ENCODE measurements at regions not wholly inside any gene's neighbourhood (a gene's known extent, or its start where the extent isn't known, plus 50 kb on each side); places are given as distances from the start of the nearest gene placed in this dataset.
"Not testable (repeated sequence)": the region's sequence is repeated elsewhere in the genome, so short reads cannot be mapped to it uniquely, and the experiment has no call there.

DNA sequence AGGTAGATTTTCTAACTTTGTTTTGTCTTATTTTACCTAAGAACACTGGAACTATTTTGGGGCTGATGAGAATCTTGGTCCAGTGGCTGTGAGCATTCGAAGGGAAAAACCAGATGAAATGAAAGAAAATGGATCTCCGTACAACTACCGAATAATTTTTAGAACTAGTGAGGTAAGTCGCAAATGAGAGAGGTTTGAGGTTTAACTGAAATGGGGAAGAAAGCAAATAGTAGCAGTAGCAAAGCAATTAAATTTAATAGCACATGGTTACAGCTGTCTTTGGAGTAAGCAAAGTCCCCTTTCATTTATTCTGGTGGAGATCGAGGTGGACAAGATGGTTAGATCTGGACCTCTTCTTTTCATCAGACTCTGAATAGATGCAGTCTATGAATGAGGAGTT is 313.5 kb upstream of the RGS6 start:
- Mint-ChIP-seq H3K4me1 (peaks cover 2 to 6% of the 10 kb centered on the region in 2 donors), H3K27me3 (ENCODE audit: low read depth in 3 of 3) (no peaks in the 10 kb centered on the region), H3K27ac (no peak overlapping the region), H3K4me3 (no peak overlapping the region), H3K9me3 (no peaks in the 10 kb centered on the region), H3K36me3 (peaks cover 13 to 32% (median 20%) of the 10 kb centered on the region in 3 donors)
- DNase-seq = no peak

DNA sequence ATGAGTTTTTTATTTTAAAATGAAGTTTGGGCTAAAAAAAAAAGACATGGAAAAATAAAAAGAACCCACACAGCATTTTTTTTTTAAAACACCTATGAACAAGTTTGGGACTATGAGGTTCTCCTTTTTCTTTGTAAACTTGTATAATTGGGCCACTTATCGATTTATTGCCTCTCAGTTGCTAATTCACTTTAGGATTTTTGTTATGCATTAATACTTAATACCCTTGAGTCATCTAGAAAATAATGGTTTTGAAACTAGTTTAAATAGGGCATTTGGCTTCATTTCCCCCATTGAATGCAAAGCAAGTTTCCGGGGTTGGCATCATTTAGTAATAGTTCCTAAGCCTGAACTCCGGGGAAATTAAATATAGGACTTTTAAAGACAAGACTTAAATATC is 312.8 kb upstream of the RGS6 start:
- H3K27me3 Mint-ChIP-seq (ENCODE audit: low read depth in 3 of 3) = no peaks in the 10 kb centered on the region
- no peak overlapping the region for H3K27ac Mint-ChIP-seq
- H3K4me1 Mint-ChIP-seq = peaks cover 2 to 6% of the 10 kb centered on the region in 2 donors
- H3K36me3 Mint-ChIP-seq = peaks cover 13 to 38% (median 20%) of the 10 kb centered on the region in 3 donors
- no peak for DNase-seq
- no peaks in the 10 kb centered on the region for H3K9me3 Mint-ChIP-seq
- H3K4me3 Mint-ChIP-seq = no peak overlapping the region

DNA sequence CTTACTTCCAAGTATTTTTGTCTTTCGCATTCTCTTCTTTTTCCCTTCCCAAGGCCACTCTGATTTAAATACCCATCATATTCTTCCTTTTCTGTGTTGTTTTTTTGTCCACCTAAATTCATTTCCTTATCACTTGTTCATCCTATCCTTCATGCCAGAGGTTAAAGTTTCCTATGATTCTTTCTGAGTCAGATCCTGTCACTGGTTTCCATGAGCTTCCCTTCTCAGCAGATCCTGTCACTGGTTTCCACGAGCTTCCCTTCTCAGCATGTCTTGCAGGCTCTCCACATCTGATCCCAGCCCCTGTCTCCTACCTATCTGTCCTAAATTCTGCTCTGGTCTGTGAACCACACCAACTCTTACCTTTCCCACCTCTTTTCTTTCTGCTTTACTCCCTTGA is 311.8 kb upstream of the RGS6 start:
- Mint-ChIP-seq H3K4me3 (no peak overlapping the region), H3K9me3 (no peaks in the 10 kb centered on the region)
- DNase-seq = no peak

DNA sequence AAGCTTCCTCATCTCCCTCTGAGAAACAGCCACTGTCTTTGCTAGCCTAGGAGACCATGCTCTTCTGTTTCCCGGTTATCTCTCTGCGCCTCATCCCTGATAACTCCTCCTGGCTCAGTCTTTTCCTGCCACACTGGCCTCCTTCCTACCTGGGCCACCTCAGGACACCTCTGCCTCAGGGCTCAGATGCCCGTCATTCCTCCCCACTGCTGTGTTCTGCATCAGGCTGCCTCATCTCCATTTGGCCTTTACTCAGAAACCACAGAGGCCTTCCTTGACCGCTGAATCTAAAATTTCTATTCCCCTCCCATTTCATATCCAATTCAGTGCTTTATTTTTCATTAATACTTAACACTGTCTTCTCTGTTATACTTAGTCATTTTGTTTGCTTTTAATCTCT is 311.0 kb upstream of the RGS6 start:
- Mint-ChIP-seq H3K27ac (no peak overlapping the region), H3K9me3 (no peaks in the 10 kb centered on the region), H3K4me1 (peaks cover 2 to 6% of the 10 kb centered on the region in 2 donors), H3K27me3 (ENCODE audit: low read depth in 3 of 3) (no peaks in the 10 kb centered on the region), H3K4me3 (no peak overlapping the region), H3K36me3 (peaks cover 17 to 47% (median 24%) of the 10 kb centered on the region in 3 donors)
- DNase-seq = no peak

More for the DNA sequence above, 311.8 kb upstream of the RGS6 start:
- peaks cover 16 to 46% (median 23%) of the 10 kb centered on the region in 3 donors for H3K36me3 Mint-ChIP-seq
- no peaks in the 10 kb centered on the region for H3K27me3 Mint-ChIP-seq (ENCODE audit: low read depth in 3 of 3)
- H3K27ac Mint-ChIP-seq = peak overlapping the region in 1 of 6 donors; percentile 11
- peaks cover 2 to 6% of the 10 kb centered on the region in 2 donors for H3K4me1 Mint-ChIP-seq

GRCh38 chr14:71621980-71622605 is 310.1 kb upstream of the RGS6 start:
- DNase-seq = no peak
- peaks cover 17 to 47% (median 24%) of the 10 kb centered on the region in 3 donors for H3K36me3 Mint-ChIP-seq
- no peak overlapping the region for H3K4me3 Mint-ChIP-seq
- H3K9me3 Mint-ChIP-seq = no peaks in the 10 kb centered on the region
- H3K4me1 Mint-ChIP-seq = peaks cover 0 to 2% of the 10 kb centered on the region in 2 donors
- no peaks in the 10 kb centered on the region for H3K27me3 Mint-ChIP-seq (ENCODE audit: low read depth in 3 of 3)
- peak overlapping the region in 1 of 6 donors; percentile 2 for H3K27ac Mint-ChIP-seq

DNA sequence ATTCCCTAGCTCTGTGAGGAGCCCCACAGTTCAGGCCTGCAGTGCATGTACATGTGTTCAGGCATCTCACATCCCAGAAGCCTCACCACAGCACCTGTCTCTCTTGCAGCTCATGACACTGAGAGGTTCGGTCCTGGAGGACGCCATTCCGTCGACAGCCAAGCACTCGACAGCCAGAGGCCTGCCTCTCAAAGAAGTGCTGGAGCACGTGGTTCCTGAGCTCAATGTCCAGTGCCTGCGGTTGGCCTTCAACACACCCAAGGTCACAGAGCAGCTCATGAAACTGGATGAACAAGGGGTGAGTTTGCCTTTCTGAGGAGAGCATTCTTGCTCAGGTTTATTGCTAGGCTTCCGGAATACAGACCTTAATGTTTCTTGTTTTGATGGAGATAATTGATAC is 308.3 kb upstream of the RGS6 start:
- Mint-ChIP-seq H3K27ac (peak overlapping the region in 1 of 6 donors; percentile 31), H3K4me1 (no peaks in the 10 kb centered on the region), H3K4me3 (no peak overlapping the region), H3K36me3 (peaks cover 17 to 48% (median 25%) of the 10 kb centered on the region in 3 donors), H3K9me3 (no peaks in the 10 kb centered on the region), H3K27me3 (ENCODE audit: low read depth in 3 of 3) (no peaks in the 10 kb centered on the region)
- no peak for DNase-seq

DNA sequence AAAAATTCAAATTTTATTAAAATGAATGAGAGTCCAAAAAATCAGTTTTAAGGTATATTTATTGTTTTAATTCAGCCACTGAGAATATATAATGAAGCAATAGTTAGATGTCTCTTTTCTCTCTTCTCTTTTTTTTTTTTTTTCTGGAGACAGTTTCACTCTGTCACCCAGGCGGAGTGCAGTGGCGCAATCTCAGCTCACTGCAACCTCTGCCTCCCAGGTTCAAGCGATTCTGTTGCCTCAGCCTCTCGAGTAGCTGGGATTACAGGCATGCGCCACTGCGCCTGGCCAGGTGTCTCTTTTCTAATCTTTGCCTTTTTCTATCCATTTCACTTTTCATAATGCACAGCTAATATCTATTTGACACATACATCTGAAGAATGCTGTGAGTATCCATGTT is 307.1 kb upstream of the RGS6 start:
- H3K9me3 Mint-ChIP-seq = no peaks in the 10 kb centered on the region

GRCh38 chr14:71625891-71626701 is 306.1 kb upstream of the RGS6 start:
- no peaks in the 10 kb centered on the region for H3K9me3 Mint-ChIP-seq
- no peaks in the 10 kb centered on the region for H3K27me3 Mint-ChIP-seq (ENCODE audit: low read depth in 3 of 3)
- no peak overlapping the region for H3K4me3 Mint-ChIP-seq
- DNase-seq = no peak
- H3K4me1 Mint-ChIP-seq = no peaks in the 10 kb centered on the region
- H3K36me3 Mint-ChIP-seq = peaks cover 8 to 44% (median 19%) of the 10 kb centered on the region in 3 donors
- H3K27ac Mint-ChIP-seq = no peak overlapping the region

More for the DNA sequence above, 307.1 kb upstream of the RGS6 start:
- Mint-ChIP-seq H3K36me3 (peaks cover 16 to 48% (median 24%) of the 10 kb centered on the region in 3 donors), H3K4me1 (no peaks in the 10 kb centered on the region), H3K4me3 (no peak overlapping the region), H3K27me3 (ENCODE audit: low read depth in 3 of 3) (no peaks in the 10 kb centered on the region), H3K27ac (no peak overlapping the region)
- DNase-seq = no peak

DNA sequence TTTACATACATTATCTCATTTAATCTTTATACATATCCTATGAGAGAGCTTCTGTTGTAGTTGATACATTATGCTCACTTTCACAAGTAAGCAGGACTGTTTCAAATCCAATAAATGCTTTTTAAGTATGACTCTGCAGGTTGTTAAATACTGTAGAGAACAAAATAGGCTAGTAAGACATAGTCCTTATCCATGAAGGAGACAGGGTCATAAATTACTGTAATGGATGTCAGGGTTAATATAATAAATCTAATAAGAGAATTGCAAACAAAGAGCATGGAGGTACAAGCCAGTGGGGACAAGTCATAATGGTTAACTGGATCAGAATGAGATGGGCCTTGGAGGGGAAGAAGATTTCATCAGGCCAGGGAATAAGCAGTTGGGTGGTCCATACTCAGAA is 303.8 kb upstream of the RGS6 start:
- H3K36me3 Mint-ChIP-seq = peaks cover 14 to 42% (median 29%) of the 10 kb centered on the region in 3 donors
- DNase-seq = no peak
- no peaks in the 10 kb centered on the region for H3K4me1 Mint-ChIP-seq
- H3K9me3 Mint-ChIP-seq = no peaks in the 10 kb centered on the region
- no peak overlapping the region for H3K4me3 Mint-ChIP-seq
- no peak overlapping the region for H3K27ac Mint-ChIP-seq
- H3K27me3 Mint-ChIP-seq (ENCODE audit: low read depth in 3 of 3) = no peaks in the 10 kb centered on the region

DNA sequence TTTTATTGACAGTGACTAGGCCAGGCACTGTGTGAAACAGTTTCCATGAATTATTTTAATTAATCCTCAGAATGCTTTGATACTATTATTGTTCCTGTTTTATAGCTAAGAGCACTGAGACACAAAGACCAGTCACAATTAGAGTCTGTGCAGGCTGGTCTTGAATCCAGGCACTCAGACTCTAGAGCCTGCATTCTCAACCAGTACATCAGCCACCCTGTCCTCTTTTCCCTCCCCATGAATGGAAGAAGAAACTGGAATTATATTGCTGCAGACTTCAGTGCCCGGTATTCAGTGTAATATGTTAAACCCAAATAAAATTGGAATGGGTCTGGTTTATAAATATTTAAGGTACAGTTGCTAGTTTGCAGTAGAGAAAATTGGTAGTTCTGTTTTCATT is 303.0 kb upstream of the RGS6 start:
- no peak for DNase-seq
- Mint-ChIP-seq H3K4me3 (no peak overlapping the region), H3K9me3 (peaks cover 0 to 4% (median 0%) of the 10 kb centered on the region in 6 donors), H3K4me1 (no peaks in the 10 kb centered on the region), H3K27me3 (ENCODE audit: low read depth in 3 of 3) (no peaks in the 10 kb centered on the region), H3K36me3 (peaks cover 21 to 45% (median 34%) of the 10 kb centered on the region in 3 donors), H3K27ac (no peak overlapping the region)

GRCh38 chr14:71629765-71630492 is 302.3 kb upstream of the RGS6 start:
- Mint-ChIP-seq H3K4me3 (no peak overlapping the region), H3K27ac (no peak overlapping the region), H3K9me3 (peaks cover 0 to 4% (median 0%) of the 10 kb centered on the region in 6 donors), H3K4me1 (no peaks in the 10 kb centered on the region), H3K27me3 (ENCODE audit: low read depth in 3 of 3) (no peaks in the 10 kb centered on the region), H3K36me3 (peaks cover 21 to 38% (median 34%) of the 10 kb centered on the region in 3 donors)
- DNase-seq = no peak

DNA sequence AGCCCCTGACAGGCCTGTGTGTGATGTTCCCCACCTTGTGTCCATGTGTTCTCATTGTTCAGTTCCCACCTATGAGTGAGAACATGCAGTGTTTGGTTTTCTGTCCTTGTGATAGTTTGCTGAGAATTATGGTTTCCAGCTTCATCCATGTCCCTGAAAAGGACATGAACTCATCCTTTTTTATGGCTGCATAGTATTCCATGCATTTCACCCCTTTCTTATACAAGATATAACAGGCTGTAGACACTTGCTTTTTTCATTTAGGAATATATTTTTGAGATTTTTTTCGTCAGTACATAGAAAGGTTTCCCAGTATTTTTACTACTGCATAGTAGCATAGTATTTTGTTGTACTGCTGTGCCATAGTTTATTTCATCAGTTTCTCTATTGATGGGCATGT is 301.2 kb upstream of the RGS6 start:
- not testable (repeated sequence) for DNase-seq; H3K4me1 Mint-ChIP-seq; H3K9me3 Mint-ChIP-seq; H3K27ac Mint-ChIP-seq; H3K27me3 Mint-ChIP-seq (ENCODE audit: low read depth in 3 of 3); H3K4me3 Mint-ChIP-seq
- H3K36me3 Mint-ChIP-seq = peaks cover 18 to 33% (median 30%) of the 10 kb centered on the region in 3 donors

GRCh38 chr14:71632440-71632946 is 299.7 kb upstream of the RGS6 start:
- Mint-ChIP-seq H3K4me1 (no peaks in the 10 kb centered on the region), H3K9me3 (peaks cover 0 to 4% (median 0%) of the 10 kb centered on the region in 6 donors), H3K4me3 (no peak overlapping the region), H3K27ac (peak overlapping the region in 1 of 6 donors; percentile 2), H3K36me3 (peaks cover 22 to 37% (median 30%) of the 10 kb centered on the region in 3 donors), H3K27me3 (ENCODE audit: low read depth in 3 of 3) (no peaks in the 10 kb centered on the region)
- DNase-seq = no peak

GRCh38 chr14:71636076-71636475 is 296.2 kb upstream of the RGS6 start:
- Mint-ChIP-seq H3K36me3 (peaks cover 22 to 26% (median 24%) of the 10 kb centered on the region in 3 donors), H3K27ac (no peak overlapping the region), H3K4me3 (no peak overlapping the region), H3K9me3 (peaks cover 0 to 6% (median 0%) of the 10 kb centered on the region in 6 donors), H3K4me1 (no peaks in the 10 kb centered on the region), H3K27me3 (ENCODE audit: low read depth in 3 of 3) (no peaks in the 10 kb centered on the region)
- no peak for DNase-seq
